SK-N-SH (cell line): ENCODE measurements at regions not wholly inside any gene's neighbourhood (a gene's known extent, or its start where the extent isn't known, plus 50 kb on each side); places are given as distances from the start of the nearest gene placed in this dataset.

Source experiments
- CTCF ChIA-PET: fragments of 300-600, 350-600 bp; formaldehyde crosslinking; extraction: SDS; loops from one replicate; lab custom pipeline; 2021; lab: Yijun Ruan, JAX
- POLR2A ChIA-PET: fragments of 350-600 bp; sonication (Branson Sonifier 250); formaldehyde crosslinking; extraction: SDS; loops from one replicate; lab custom pipeline; 2020; ENCODE audit warnings: antibody characterized with exemption, inconsistent platforms; lab: Yijun Ruan, JAX
- DNase-seq: peaks from one replicate; pipeline ENCODE4 v3.0.0; 2012
- H2AFZ ChIP-seq: fragments of 200-600 bp; sonication (generic); 2 replicates; pipeline ENCODE4 v1.8.1; 2016; ENCODE audit warnings: antibody characterized with exemption, mild to moderate bottlenecking, low read depth
- H3F3A ChIP-seq: fragments of 200-600 bp; sonication (generic); replicated peaks from 2 replicates; pipeline ENCODE3; 2016; ENCODE audit warnings: antibody characterized with exemption, mild to moderate bottlenecking; ENCODE audit not compliant: insufficient read depth
- H3K27ac ChIP-seq, 2 experiments: fragments of 200-500 bp in 1 of 2; fragments of 200-600 bp in 1 of 2; sonication (Bioruptor generic) in 1 of 2; sonication (generic), shearing (Covaris generic) in 1 of 2; 2 replicates each; pipeline versions ENCODE4 v1.5.1 to v1.6.1; 2014 to 2016; ENCODE audit warnings: low read depth in 2 of 2, inconsistent platforms in 1 of 2, low read length in 1 of 2, mild to moderate bottlenecking in 1 of 2, mixed read lengths in 1 of 2
- H3K27me3 ChIP-seq: fragments of 200-600 bp; sonication (generic), shearing (Covaris generic); 2 replicates; pipeline ENCODE4 v1.6.1; 2016; ENCODE audit warnings: mixed run types; ENCODE audit not compliant: insufficient read depth
- H3K36me3 ChIP-seq, 2 experiments: fragments of 200-500 bp in 1 of 2; fragments of 200-600 bp in 1 of 2; sonication (Bioruptor generic) in 1 of 2; sonication (generic) in 1 of 2; replicated peaks in 1 of 2; 2 replicates each; pipeline versions ENCODE3 to v1.5.1; 2014 to 2016; ENCODE audit warnings: low read length in 1 of 2, mild to moderate bottlenecking in 1 of 2; ENCODE audit not compliant: insufficient read depth in 2 of 2, control insufficient read depth in 1 of 2
- H3K4me1 ChIP-seq, 2 experiments: fragments of 200-500 bp in 1 of 2; fragments of 200-600 bp in 1 of 2; sonication (Bioruptor generic) in 1 of 2; sonication (generic), shearing (Covaris generic) in 1 of 2; 2 replicates each; pipeline versions ENCODE4 v1.5.1 to v1.6.1; 2014 to 2016; ENCODE audit warnings: low read depth in 1 of 2, low read length in 1 of 2, mixed run types in 1 of 2; ENCODE audit not compliant: insufficient read depth in 2 of 2, control insufficient read depth in 1 of 2
- H3K4me2 ChIP-seq: fragments of 200-600 bp; sonication (generic), shearing (Covaris generic); 2 replicates; pipeline ENCODE4 v1.6.1; 2017; ENCODE audit warnings: mixed run types
- H3K4me3 ChIP-seq, 2 experiments: fragments of 200-500 bp in 1 of 2; fragments of 200-600 bp in 1 of 2; sonication (Bioruptor generic) in 1 of 2; sonication (generic), shearing (Covaris generic) in 1 of 2; 2 replicates each; pipeline versions ENCODE4 v1.5.1 to v1.8.1; 2014 to 2016; ENCODE audit warnings: low read depth in 2 of 2, inconsistent platforms in 1 of 2, low read length in 1 of 2, mild to moderate bottlenecking in 1 of 2, mixed read lengths in 1 of 2, moderate library complexity in 1 of 2
- H3K79me2 ChIP-seq: fragments of 200-600 bp; sonication (generic); 2 replicates; pipeline ENCODE4 v1.8.1; 2017; ENCODE audit warnings: mild to moderate bottlenecking; ENCODE audit not compliant: insufficient read depth
- H3K9ac ChIP-seq: fragments of 200-600 bp; sonication (generic); 2 replicates; pipeline ENCODE4 v1.6.1; 2017; ENCODE audit warnings: mixed run types
- H3K9me2 ChIP-seq: fragments of 200-600 bp; sonication (generic); 2 replicates; pipeline ENCODE4 v1.6.1; 2017; ENCODE audit warnings: mixed run types
- H3K9me3 ChIP-seq: fragments of 200-600 bp; sonication (generic); 2 replicates; pipeline ENCODE4 v1.6.1; 2017; ENCODE audit warnings: mixed run types, mild to moderate bottlenecking, moderate library complexity
- H4K20me1 ChIP-seq: fragments of 200-600 bp; sonication (generic); 2 replicates; pipeline ENCODE4 v1.6.1; 2017; ENCODE audit warnings: mild to moderate bottlenecking, mixed run types; ENCODE audit not compliant: insufficient read depth
- ELF1 ChIP-seq: IDR thresholded peaks from 2 replicates; pipeline ENCODE4 v1.4.0; 2012
- EZH2phosphoT487 ChIP-seq: fragments of 200-600 bp; sonication (generic); IDR thresholded peaks from 2 replicates; pipeline ENCODE4 v1.6.1; 2017; ENCODE audit warnings: low read depth, mixed run types, mild to moderate bottlenecking, antibody characterized with exemption, moderate library complexity, borderline replicate concordance
- FOXJ3 ChIP-seq: sonication (generic); formaldehyde crosslinking; IDR thresholded peaks from 2 replicates; pipeline ENCODE4 v1.5.1; 2020; ENCODE audit warnings: mild to moderate bottlenecking, missing genetic modification reagents
- FOXM1 ChIP-seq: IDR thresholded peaks from 2 replicates; pipeline ENCODE4 v1.4.0; 2012; ENCODE audit warnings: low read depth, mild to moderate bottlenecking
- GABPA ChIP-seq: IDR thresholded peaks from 2 replicates; pipeline ENCODE4 v1.4.0; 2012; ENCODE audit warnings: low read depth, mild to moderate bottlenecking
- GATA2 ChIP-seq: sonication (generic); formaldehyde crosslinking; IDR thresholded peaks from 2 replicates; pipeline ENCODE4 v1.5.0; 2020; ENCODE audit warnings: mild to moderate bottlenecking, missing genetic modification reagents
- IRF3 ChIP-seq: fragments of 150-350 bp; IDR thresholded peaks from 2 replicates; pipeline ENCODE4 v1.6.1; 2016; ENCODE audit warnings: mild to moderate bottlenecking, low read depth, low read length
- MAX ChIP-seq: IDR thresholded peaks from 2 replicates; pipeline ENCODE4 v1.4.0; 2012; ENCODE audit warnings: low read depth
- MEF2A ChIP-seq: IDR thresholded peaks from 2 replicates; pipeline ENCODE4 v1.4.0; 2012; ENCODE audit warnings: low read depth, borderline replicate concordance
- MXI1 ChIP-seq: IDR thresholded peaks from 2 replicates; pipeline ENCODE4 v1.6.1; 2012; ENCODE audit warnings: mild to moderate bottlenecking, low read depth, low read length, improper control_type of control experiment
- NFIC ChIP-seq: IDR thresholded peaks from 2 replicates; pipeline ENCODE4 v1.4.0; 2012; ENCODE audit warnings: borderline replicate concordance
- POLR2AphosphoS5 ChIP-seq: IDR thresholded peaks from 2 replicates; pipeline ENCODE4 v1.6.1; 2012; ENCODE audit warnings: low read depth, low read length
- RFX5 ChIP-seq: IDR thresholded peaks from 2 replicates; pipeline ENCODE4 v1.6.1; 2012; ENCODE audit warnings: mild to moderate bottlenecking, improper control_type of control experiment, low read length
- RXRA ChIP-seq: IDR thresholded peaks from 2 replicates; pipeline ENCODE4 v1.4.0; 2012; ENCODE audit warnings: low read depth, mild to moderate bottlenecking, borderline replicate concordance
- SMC3 ChIP-seq: IDR thresholded peaks from 2 replicates; pipeline ENCODE4 v1.6.1; 2012; ENCODE audit warnings: low read depth, low read length, improper control_type of control experiment
- TAF1 ChIP-seq: IDR thresholded peaks from 2 replicates; pipeline ENCODE4 v1.6.1; 2012; ENCODE audit warnings: low read depth, mild to moderate bottlenecking, low read length, moderate library complexity, borderline replicate concordance
- YY1 ChIP-seq: IDR thresholded peaks from 2 replicates; pipeline ENCODE4 v1.4.0; 2012; ENCODE audit warnings: low read depth, mild to moderate bottlenecking
- ZBTB33 ChIP-seq: IDR thresholded peaks from 2 replicates; pipeline ENCODE4 v1.4.0; 2012; ENCODE audit warnings: low read depth, borderline replicate concordance
- WGBS: methylation state at CpG from one replicate; pipeline ENCODE4 v1.1.6; 2017; ENCODE audit warnings: low lambda C conversion rate; 5-methylcytosine and 5-hydroxymethylcytosine counted together
- TF ChIP-seq, protein P1 (sequence below): IDR thresholded peaks from 2 replicates; pipeline ENCODE4; 2012

GRCh38 chr7:109154748-109155147, 585.1 kb downstream of the DNAJB9 start (continued):
- no peak for TF ChIP-seq FOXM1
- TF ChIP-seq POLR2AphosphoS5, result no peak
- no peak for TF ChIP-seq GATA2
- TF ChIP-seq FOXJ3 (CRISPR knock-in tag), result no peak
- TF ChIP-seq NFIC, result no peak
- TF ChIP-seq, protein P1, sequence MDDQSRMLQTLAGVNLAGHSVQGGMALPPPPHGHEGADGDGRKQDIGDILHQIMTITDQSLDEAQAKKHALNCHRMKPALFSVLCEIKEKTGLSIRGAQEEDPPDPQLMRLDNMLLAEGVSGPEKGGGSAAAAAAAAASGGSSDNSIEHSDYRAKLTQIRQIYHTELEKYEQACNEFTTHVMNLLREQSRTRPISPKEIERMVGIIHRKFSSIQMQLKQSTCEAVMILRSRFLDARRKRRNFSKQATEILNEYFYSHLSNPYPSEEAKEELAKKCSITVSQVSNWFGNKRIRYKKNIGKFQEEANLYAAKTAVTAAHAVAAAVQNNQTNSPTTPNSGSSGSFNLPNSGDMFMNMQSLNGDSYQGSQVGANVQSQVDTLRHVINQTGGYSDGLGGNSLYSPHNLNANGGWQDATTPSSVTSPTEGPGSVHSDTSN, result no peak
- TF ChIP-seq, all 33 proteins: peak for 0

GRCh38 chr7:109158246-109158645, 588.6 kb downstream of the DNAJB9 start:
- H4K20me1 ChIP-seq, result no peaks in the 10 kb centered on the region
- 12% methylated on average over 3 of the region's 3 CpGs for WGBS
- POLR2A ChIA-PET, result no interaction called here
- no peak for TF ChIP-seq RXRA
- no peak for TF ChIP-seq MXI1
- no peak for TF ChIP-seq EZH2phosphoT487
- TF ChIP-seq YY1, result no peak
- TF ChIP-seq SMC3, result no peak
- TF ChIP-seq TAF1, result no peak
- TF ChIP-seq GABPA, result no peak
- TF ChIP-seq MEF2A, result no peak
- TF ChIP-seq, all 33 proteins: peak for 0
- Histone ChIP-seq H3K4me2 (no peak overlapping the region), H3K9me3 (peaks cover 1% of the 10 kb centered on the region; the same call in 1 of the 2 replicates), H3K4me3 (no peak overlapping the region), H3K27me3 (no peaks in the 10 kb centered on the region), H3K9me2 (no peaks in the 10 kb centered on the region), H3K36me3 (no peaks in the 10 kb centered on the region), H3K9ac (no peak overlapping the region), H3K4me1 (no peaks in the 10 kb centered on the region), H3F3A (no peaks in the 10 kb centered on the region), H2AFZ (no peak overlapping the region), H3K79me2 (no peaks in the 10 kb centered on the region), H3K27ac (no peak overlapping the region)
- no peak for DNase-seq
- CTCF ChIA-PET, result interaction anchor here (1.1 kb wide), 1 partner anchor 47 kb away, joined by 3 read pairs; no protein-coding TSS in a partner anchor

- H3K4me2 ChIP-seq, result no peak overlapping the region
- no peaks in the 10 kb centered on the region for H3K9me2 ChIP-seq
- TF ChIP-seq FOXJ3 (CRISPR knock-in tag) (no peak), ZBTB33 (no peak), RFX5 (no peak), ELF1 (no peak), GATA2 (no peak), MAX (no peak), IRF3 (no peak)
- TF ChIP-seq, all 33 proteins: peak for 0
- H3K9me3 ChIP-seq, result 0 out of 2 replicates have a peak, but pooled peaks cover 3% of the 10 kb centered on the region
- H3K36me3 ChIP-seq, result no peaks in the 10 kb centered on the region
- no peaks in the 10 kb centered on the region for H3F3A ChIP-seq
- H3K27me3 ChIP-seq, result no peaks in the 10 kb centered on the region
- H3K4me3 ChIP-seq, result no peak overlapping the region
- ChIA-PET POLR2A (no interaction called here), CTCF (interaction anchor here (0.9 to 1.0 kb wide), 2 partner anchors 9 to 203 kb away, joined by 3 to 4 read pairs; no protein-coding TSS in a partner anchor)
- no peaks in the 10 kb centered on the region for H3K4me1 ChIP-seq
- no peaks in the 10 kb centered on the region for H3K79me2 ChIP-seq
- no peak overlapping the region for H3K27ac ChIP-seq
- H2AFZ ChIP-seq, result no peak overlapping the region
- no peaks in the 10 kb centered on the region for H4K20me1 ChIP-seq
- DNase-seq, result no peak
- H3K9ac ChIP-seq, result no peak overlapping the region
Measured at GRCh38 chr7:109176661-109177060, 607.0 kb downstream of the DNAJB9 start.
